Mucosa of stomach (tissue), 1 donor: ENCODE measurements at regions not wholly inside any gene's neighbourhood (a gene's known extent, or its start where the extent isn't known, plus 50 kb on each side); places are given as distances from the start of the nearest gene placed in this dataset.

Source experiments
- H3K27me3 ChIP-seq: one replicate; pipeline ENCODE4 v1.7.0; 2013; ENCODE audit warnings: mild to moderate bottlenecking, low read length; ENCODE audit not compliant: control insufficient read depth, insufficient read depth
- H3K36me3 ChIP-seq: one replicate; pipeline ENCODE4 v1.7.0; 2013; ENCODE audit warnings: low read length; ENCODE audit not compliant: control insufficient read depth, insufficient read depth
- H3K4me1 ChIP-seq: one replicate; pipeline ENCODE4 v1.7.0; 2013; ENCODE audit warnings: mild to moderate bottlenecking, low read length; ENCODE audit not compliant: control insufficient read depth, insufficient read depth
- H3K4me3 ChIP-seq: one replicate; pipeline ENCODE4 v1.7.0; 2013; ENCODE audit warnings: low read length
- H3K9ac ChIP-seq: one replicate; pipeline ENCODE4 v1.7.0; 2013; ENCODE audit warnings: mild to moderate bottlenecking, low read length, moderate library complexity
- H3K9me3 ChIP-seq: one replicate; pipeline ENCODE4 v1.7.0; 2013; ENCODE audit warnings: mild to moderate bottlenecking, low read length, moderate library complexity; ENCODE audit not compliant: control insufficient read depth
- donor health status: Pancreatic carcinoma.

DNA sequence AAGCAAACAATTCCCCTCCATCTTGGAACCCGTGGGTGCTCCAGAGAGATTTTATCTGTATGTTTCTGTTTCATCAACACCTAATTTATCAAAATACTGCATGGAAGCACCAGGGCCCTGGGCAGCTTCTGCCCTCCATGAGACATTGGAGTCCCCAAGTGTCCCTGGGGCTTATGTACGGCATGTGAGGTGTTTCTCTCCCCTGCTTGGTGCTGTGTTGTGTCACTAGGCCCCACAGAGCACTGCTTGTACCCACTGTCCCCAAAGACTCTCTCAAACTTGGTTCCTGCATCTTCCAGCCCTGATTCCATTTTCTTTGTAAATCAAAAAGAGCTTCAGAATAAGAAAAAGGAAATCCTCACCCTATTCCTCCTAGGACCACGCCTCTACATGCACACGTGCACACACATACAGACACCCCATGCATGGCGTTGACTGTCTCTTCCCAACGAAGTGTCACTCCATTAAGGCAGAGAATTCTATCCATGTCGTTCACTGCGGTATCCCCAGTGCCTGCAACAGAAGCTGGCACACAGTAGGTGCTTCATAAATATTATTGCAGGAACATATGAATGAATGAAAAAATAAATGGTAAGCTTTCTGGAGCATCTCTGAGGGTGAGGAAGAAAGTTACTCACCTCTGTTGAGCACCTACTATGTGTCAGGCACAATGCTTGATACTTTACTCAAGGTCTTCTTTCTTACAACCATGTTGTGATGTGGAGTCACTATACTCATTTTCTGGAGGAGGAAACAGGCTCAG is 191.6 kb downstream of the DICER1 start:
- peaks cover under 1% of the 10 kb centered on the region for H3K4me1 ChIP-seq
- no peaks in the 10 kb centered on the region for H3K36me3 ChIP-seq

DNA sequence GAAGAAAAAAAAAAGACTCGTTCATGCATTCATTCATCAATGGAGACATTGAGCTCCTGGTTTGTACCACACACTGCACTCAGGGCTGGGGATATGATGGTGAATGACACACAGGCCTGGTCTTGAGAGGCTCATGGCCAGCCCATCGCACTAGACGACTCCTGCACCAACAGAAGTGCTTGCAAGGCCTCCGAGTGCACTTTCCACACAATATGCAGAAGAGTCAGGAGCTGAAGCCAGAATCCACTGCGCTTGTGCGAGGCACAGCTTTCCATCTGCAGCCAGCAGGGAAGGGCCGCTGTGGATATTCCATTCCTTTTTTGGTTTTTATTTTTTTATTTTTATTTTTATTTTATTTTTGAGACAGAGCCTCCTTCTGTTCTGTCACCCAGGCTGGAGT is 192.4 kb downstream of the DICER1 start:
- H3K36me3 ChIP-seq = no peaks in the 10 kb centered on the region
- peaks cover 5% of the 10 kb centered on the region for H3K4me1 ChIP-seq
- no peak overlapping the region for H3K4me3 ChIP-seq
- no peaks in the 10 kb centered on the region for H3K9me3 ChIP-seq
- no peak overlapping the region for H3K9ac ChIP-seq
- no peaks in the 10 kb centered on the region for H3K27me3 ChIP-seq

More for the DNA sequence above, 191.6 kb downstream of the DICER1 start:
- H3K4me3 ChIP-seq = no peak overlapping the region
- no peak overlapping the region for H3K9ac ChIP-seq
- H3K9me3 ChIP-seq = no peaks in the 10 kb centered on the region
- H3K27me3 ChIP-seq = no peaks in the 10 kb centered on the region

DNA sequence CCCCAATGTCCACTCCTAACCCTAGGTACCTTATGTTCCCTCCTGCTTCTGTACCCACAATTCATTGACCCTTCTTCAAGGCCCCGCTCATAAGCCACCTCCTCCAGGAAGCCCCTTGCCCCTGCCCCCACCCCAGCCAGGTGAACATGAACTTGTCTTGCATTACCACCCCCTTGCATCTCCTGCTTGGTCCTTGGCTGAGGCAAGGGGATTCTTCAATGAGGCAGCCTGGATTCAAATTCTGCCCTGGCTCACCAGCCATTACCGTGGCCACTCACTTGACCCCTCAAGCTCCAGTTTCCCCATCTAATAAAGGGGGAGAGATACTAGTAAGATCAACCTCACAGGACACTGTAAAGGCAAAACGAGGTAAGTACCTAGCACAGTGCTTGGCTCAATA is 193.1 kb downstream of the DICER1 start:
- Histone ChIP-seq H3K9me3 (no peaks in the 10 kb centered on the region), H3K27me3 (peaks cover 2% of the 10 kb centered on the region), H3K4me3 (no peak overlapping the region), H3K9ac (no peak overlapping the region), H3K36me3 (no peaks in the 10 kb centered on the region), H3K4me1 (peaks cover 5% of the 10 kb centered on the region)

DNA sequence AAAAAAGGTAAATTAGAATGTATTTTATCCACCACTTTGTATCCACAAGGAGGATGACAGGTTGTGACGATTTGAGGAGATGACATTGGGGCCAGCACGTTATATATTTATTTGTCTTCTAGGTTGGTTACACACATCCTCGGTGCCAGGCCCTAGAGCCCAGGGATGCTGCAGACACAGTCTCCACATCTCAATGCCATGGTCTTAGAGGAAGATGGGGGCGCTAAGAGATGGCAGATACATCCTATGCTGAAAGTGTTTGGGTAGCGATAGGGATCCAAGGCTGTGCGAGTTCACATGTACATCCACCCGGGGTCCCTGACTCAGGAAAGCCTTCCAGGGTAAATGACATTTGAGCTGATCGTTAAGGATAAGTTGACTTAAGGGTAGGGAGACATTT is 193.1 kb upstream of the GSC start:
- H3K4me1 ChIP-seq = peaks cover 5% of the 10 kb centered on the region
- no peak overlapping the region for H3K9ac ChIP-seq
- no peak overlapping the region for H3K4me3 ChIP-seq
- peaks cover 2% of the 10 kb centered on the region for H3K27me3 ChIP-seq
- H3K36me3 ChIP-seq = no peaks in the 10 kb centered on the region
- H3K9me3 ChIP-seq = no peaks in the 10 kb centered on the region

DNA sequence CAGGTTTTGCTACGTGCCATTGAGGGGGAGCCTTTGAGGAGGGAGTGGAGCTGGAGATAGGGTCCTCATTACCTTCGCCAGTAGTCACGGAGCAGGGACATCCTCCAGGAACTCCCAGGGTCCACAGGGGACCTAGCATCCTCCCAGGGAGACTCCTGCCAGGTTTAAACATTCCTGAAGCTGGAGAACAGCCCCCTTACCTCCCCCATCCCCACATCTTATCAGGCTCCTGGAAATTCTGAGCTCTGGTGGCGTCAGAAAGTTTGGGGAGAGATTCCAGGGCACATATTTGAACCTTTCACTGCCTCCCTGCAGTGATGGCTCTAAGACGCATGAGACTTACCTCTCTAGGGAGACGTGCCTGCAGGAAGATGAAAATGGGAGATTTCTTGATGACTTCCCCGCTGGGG is 192.3 kb upstream of the GSC start:
- H3K4me3 ChIP-seq = no peak overlapping the region
- H3K4me1 ChIP-seq = peaks cover 5% of the 10 kb centered on the region
- H3K9ac ChIP-seq = no peak overlapping the region
- H3K27me3 ChIP-seq = peaks cover 2% of the 10 kb centered on the region
- no peaks in the 10 kb centered on the region for H3K9me3 ChIP-seq
- no peaks in the 10 kb centered on the region for H3K36me3 ChIP-seq

DNA sequence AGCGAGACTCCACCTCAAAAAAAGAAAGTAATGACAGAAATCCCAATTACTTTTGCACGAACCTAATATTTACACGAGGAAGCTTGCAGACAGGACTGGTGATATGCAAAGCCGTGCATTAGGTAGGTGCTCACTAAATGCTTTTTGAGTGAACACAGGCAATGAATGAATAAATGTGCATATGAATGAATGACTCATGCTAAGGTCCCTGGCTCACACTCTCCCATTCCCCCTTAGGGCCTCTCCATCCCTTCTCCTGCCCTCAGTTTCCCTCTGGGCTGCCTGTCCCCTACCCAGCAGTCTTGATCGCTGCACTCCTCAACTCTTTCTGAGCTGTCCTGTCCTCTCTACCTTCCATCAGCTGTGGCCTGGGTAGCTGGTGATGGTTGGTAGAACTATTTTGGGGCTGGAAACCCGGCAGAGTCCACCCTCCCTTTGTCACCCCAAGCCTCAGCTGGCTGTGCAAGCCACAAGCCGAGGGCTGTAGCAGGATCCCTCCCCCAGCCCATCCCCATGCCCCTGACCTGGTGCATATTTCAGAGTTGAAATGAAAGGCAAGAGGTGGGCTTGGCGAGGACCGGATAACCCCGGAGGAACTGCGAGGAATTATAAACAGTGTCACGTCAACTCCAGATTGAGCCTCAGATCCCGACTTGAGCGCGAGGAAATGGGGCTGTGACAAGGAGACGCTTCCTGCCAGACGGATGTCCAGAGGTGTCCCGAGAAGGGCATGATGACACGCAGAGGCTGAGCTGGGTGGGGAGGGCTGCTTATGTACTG is 191.7 kb upstream of the GSC start:
- H3K9me3 ChIP-seq = no peaks in the 10 kb centered on the region
- no peaks in the 10 kb centered on the region for H3K36me3 ChIP-seq
- no peak overlapping the region for H3K9ac ChIP-seq
- H3K27me3 ChIP-seq = peaks cover 2% of the 10 kb centered on the region
- H3K4me1 ChIP-seq = peaks cover 5% of the 10 kb centered on the region
- no peak overlapping the region for H3K4me3 ChIP-seq

DNA sequence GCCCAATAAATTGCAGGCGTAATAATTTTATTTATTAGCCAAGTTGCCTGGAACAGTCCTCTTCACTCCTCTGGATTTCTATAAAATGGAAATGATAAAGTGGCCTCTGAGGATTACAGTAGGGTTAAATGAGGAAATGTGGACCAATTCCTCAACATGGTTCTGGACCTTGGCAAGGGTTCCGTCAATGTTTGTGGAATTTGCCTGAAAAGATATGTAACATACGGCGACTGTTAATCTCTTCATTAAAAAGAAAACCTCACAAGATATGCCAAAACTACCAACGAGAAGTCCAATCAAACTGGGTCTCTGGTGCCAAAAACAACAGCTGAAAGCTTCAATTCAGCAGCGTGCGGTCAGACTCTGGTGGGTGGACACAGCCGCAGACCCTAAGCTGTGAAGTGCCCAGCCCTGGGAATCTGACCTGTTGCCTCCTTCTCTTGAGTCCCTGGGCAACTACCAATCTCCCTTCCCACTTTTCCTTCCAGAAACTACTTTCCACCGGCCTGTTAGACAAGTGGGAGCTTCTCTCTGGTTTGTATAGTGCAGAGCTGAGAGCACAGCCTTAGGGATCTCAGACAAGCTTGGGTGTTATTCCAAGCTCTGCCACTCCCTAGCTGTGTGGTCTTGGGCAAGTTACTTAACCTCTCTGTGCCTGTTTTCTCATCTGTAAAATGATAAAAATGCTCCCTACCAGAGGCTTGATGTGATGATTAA is 190.5 kb upstream of the GSC start:
- Histone ChIP-seq H3K27me3 (peaks cover 2% of the 10 kb centered on the region), H3K9me3 (no peaks in the 10 kb centered on the region), H3K36me3 (no peaks in the 10 kb centered on the region), H3K4me3 (no peak overlapping the region), H3K4me1 (peaks cover 5% of the 10 kb centered on the region), H3K9ac (no peak overlapping the region)

DNA sequence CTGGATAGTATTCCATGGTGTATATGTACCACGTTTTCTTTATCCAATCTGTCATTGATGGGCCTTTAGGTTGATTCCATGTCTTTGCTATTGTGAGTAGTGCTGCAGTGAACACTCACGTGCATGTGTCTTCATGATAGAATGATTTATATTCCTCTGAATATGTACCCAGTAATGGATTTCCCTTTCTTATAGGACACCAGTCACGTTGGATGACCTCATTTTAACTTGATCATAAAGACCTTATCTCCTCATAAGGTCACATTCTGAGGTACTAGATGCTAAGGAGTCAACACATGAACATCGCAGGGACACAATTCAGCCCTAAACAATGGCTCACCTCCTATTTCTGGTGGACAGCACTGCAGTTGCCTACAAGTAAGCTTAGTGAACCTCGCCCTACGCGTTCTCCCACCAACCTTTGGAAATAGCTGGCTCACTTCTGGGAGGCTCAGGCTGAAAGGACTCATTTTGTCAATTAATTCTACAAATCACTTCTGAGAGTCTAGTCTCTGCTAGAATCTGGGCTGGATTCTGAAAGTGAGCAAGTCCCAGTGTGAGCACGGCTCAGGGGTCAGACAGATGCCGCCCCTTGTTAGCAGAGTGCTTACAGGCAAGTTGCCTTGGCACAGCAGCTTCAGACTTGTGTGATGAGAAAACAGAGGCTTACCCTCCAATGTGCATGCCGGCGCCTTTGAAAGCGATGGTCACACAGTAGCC is 183.8 kb upstream of the GSC start:
- H3K4me1 ChIP-seq = no peaks in the 10 kb centered on the region
- H3K9ac ChIP-seq = no peak overlapping the region
- H3K4me3 ChIP-seq = no peak overlapping the region
- no peaks in the 10 kb centered on the region for H3K27me3 ChIP-seq
- no peaks in the 10 kb centered on the region for H3K9me3 ChIP-seq
- H3K36me3 ChIP-seq = no peaks in the 10 kb centered on the region

DNA sequence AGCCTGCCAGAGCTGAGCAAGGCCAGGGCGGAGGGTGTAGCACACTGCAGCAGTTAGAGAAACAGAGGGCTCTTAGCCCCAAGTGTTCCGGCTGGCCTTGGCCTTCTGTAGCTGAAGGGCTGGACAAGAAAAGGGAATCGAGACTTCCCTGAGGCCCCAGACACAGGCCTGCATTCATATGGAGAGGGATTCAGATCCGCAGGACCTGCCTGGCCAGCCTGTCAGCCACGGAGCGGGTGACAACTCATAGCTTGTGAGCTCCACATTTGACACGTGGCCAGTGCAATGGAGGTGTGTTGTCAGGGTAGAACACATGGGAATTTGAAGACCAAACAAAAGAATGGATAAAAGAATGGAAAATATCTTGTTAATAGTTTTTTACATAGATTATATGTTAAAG is 182.2 kb upstream of the GSC start:
- H3K4me1 ChIP-seq = no peaks in the 10 kb centered on the region
- no peaks in the 10 kb centered on the region for H3K36me3 ChIP-seq
- no peaks in the 10 kb centered on the region for H3K9me3 ChIP-seq
- no peak overlapping the region for H3K4me3 ChIP-seq
- H3K27me3 ChIP-seq = no peaks in the 10 kb centered on the region
- H3K9ac ChIP-seq = no peak overlapping the region

DNA sequence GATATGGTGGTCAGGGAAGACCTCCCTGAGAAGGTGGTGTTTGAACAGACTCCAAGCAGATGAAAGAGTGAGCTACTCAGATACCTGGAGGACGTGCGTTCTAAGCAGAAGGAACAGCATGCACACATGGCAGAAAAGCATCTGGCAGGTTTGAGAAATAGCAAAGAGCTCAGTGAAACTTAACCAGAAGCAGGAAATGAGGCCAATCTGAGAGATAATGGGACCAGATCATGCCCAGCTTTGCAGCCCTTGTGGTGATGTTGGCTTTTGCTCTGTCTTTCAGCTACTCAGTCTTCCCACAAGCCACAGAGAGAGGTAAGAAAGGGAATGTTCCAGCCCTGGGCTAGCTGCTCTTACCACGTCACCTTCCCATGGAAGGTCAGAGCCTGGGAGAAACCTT is 176.3 kb upstream of the GSC start:
- H3K36me3 ChIP-seq = no peaks in the 10 kb centered on the region
- H3K4me3 ChIP-seq = no peak overlapping the region
- H3K9ac ChIP-seq = no peak overlapping the region
- no peaks in the 10 kb centered on the region for H3K27me3 ChIP-seq
- H3K4me1 ChIP-seq = no peaks in the 10 kb centered on the region
- no peaks in the 10 kb centered on the region for H3K9me3 ChIP-seq

DNA sequence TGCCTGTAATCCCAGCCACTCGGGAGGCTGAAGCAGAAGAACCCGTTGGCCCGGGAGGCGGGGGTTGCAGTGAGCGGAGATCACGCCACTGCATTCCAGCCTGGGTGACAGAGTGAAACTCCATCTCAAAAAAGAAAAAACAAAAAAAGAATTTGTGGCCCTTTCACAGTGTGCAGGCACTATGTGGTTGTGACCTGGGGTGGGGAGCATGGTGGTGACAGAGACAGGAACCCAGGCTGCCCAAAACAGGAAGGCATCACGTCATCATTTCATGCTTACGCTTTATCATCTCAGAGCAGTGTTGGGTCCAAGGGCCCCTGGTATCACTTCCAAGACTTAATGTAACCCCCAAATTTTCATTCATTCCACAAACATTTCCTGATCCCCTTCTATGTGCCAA is 175.7 kb upstream of the GSC start:
- Histone ChIP-seq H3K4me1 (no peaks in the 10 kb centered on the region), H3K9ac (no peak overlapping the region), H3K27me3 (no peaks in the 10 kb centered on the region), H3K36me3 (no peaks in the 10 kb centered on the region), H3K9me3 (no peaks in the 10 kb centered on the region), H3K4me3 (no peak overlapping the region)
